ENCODE measurements at regions not wholly inside any gene's neighbourhood (a gene's known extent, or its start where the extent isn't known, plus 50 kb on each side); places are given as distances from the start of the nearest gene placed in this dataset.

DNA sequence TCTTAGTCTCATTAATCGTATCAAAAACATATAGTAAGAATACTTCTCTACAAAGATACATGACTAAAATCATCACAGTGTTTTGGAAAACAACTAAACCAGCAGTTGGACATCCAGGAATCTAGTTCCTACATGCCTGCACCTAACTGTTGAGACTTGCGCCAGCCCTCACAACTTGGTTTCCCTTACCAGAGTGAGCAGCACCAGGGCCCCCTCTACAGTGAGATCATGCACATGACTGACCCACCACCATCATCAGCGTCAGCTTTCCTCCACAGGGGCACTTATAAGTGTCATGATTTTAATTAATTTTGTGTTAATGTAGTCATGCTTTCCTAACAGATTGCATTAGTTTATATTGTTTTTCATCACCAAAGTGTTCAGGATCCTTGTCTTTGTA, 1322.0 kb downstream of the EFNB2 start:
- FAIRE-seq: no peak
- no peak for TF ChIP-seq POLR2AphosphoS5 (IDR thresholded peaks at IDR 0.05; ENCODE audit: low read depth, low read length)
- no peak for TF ChIP-seq POLR2A (IDR thresholded peaks at IDR 0.05; ENCODE audit: low read depth, low read length)
- TF ChIP-seq TAF1 (IDR thresholded peaks at IDR 0.05; ENCODE audit: borderline replicate concordance, low read depth, low read length): no peak

GRCh38 chr13:105207572-105208293, 1327.7 kb downstream of the EFNB2 start:
- DNase-seq (ENCODE audit: insufficient read length) (no peak), FAIRE-seq (no peak)
- TF ChIP-seq POLR2AphosphoS5 (IDR thresholded peaks at IDR 0.05; ENCODE audit: low read depth, low read length): no peak
- no peak for TF ChIP-seq POLR2A (IDR thresholded peaks at IDR 0.05; ENCODE audit: low read depth, low read length)
- TF ChIP-seq TAF1 (IDR thresholded peaks at IDR 0.05; ENCODE audit: borderline replicate concordance, low read depth, low read length): no peak

More for the DNA sequence above, 1322.0 kb downstream of the EFNB2 start:
- no peak for DNase-seq (ENCODE audit: insufficient read length)

DNA sequence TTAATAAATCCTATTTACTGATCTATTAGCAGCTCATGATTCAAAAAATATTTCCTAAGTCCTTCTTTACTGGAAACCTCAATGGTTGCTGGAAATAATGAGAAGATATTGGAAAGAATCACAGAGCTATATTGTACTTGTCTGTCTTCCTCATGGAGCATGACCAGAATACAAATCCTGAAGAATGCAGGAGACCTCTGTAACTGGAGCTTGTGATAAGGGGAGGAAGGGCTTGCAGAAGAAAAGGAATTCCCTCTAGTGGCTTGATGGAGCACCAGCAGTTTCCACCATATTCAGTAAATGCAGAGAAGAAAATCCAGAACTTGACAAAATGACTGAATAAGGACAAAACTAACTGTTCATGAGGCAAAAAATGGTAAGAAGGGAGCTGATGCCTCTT, 1333.1 kb downstream of the EFNB2 start:
- no peak for DNase-seq (ENCODE audit: insufficient read length)
- TF ChIP-seq POLR2AphosphoS5 (IDR thresholded peaks at IDR 0.05; ENCODE audit: low read depth, low read length) (no peak), POLR2A (IDR thresholded peaks at IDR 0.05; ENCODE audit: low read depth, low read length) (no peak), TAF1 (IDR thresholded peaks at IDR 0.05; ENCODE audit: borderline replicate concordance, low read depth, low read length) (no peak)
- no peak for FAIRE-seq

DNA sequence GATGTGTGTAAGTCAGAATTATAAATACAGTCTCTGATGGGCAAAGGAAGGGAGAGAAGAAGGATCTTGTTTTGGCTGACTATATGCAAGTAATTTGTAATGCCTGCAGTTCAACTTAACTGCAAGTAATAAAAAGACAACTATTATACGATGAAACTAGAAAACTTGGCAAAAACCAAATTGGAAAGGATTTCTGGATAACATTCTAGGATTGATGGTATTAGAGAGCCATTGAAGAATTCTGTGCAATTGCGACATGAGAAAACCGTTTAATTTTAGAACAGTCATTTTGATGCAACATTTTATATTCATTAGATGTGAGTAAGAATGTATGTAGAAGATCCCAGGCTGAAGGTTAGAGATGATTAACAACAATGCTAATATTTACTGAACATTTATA, 1334.1 kb downstream of the EFNB2 start:
- DNase-seq (ENCODE audit: insufficient read length): no peak
- FAIRE-seq: no peak
- TF ChIP-seq POLR2AphosphoS5 (IDR thresholded peaks at IDR 0.05; ENCODE audit: low read depth, low read length) (no peak), TAF1 (IDR thresholded peaks at IDR 0.05; ENCODE audit: borderline replicate concordance, low read depth, low read length) (no peak), POLR2A (IDR thresholded peaks at IDR 0.05; ENCODE audit: low read depth, low read length) (no peak)

- FAIRE-seq (no peak), DNase-seq (ENCODE audit: insufficient read length) (no peak)
- TF ChIP-seq POLR2AphosphoS5 (IDR thresholded peaks at IDR 0.05; ENCODE audit: low read depth, low read length): no peak
- no peak for TF ChIP-seq TAF1 (IDR thresholded peaks at IDR 0.05; ENCODE audit: borderline replicate concordance, low read depth, low read length)
- no peak for TF ChIP-seq POLR2A (IDR thresholded peaks at IDR 0.05; ENCODE audit: low read depth, low read length)
Observed at GRCh38 chr13:105200181-105200580, 1335.3 kb downstream of the EFNB2 start.

DNA sequence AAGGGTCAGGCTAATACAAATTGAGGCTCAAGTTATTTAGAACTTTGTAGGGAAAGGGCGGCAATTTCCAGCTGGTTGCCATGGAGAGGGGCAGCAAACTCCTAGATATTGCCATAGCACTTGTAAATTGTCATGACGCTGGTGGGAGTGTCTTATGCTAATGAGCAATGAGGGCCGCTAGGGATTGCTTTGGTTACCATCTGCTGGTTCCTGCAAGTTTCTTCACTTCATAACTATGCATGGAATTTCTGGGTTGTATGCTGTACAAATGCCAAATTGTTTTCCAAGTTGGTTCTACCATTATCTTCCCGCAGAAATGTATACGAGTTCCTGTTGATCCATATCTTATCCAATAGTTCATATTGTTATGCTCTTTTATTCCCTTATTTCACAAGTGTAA, 1339.4 kb downstream of the EFNB2 start:
- FAIRE-seq: no peak
- no peak for TF ChIP-seq POLR2A (IDR thresholded peaks at IDR 0.05; ENCODE audit: low read depth, low read length)
- no peak for TF ChIP-seq TAF1 (IDR thresholded peaks at IDR 0.05; ENCODE audit: borderline replicate concordance, low read depth, low read length)
- no peak for TF ChIP-seq POLR2AphosphoS5 (IDR thresholded peaks at IDR 0.05; ENCODE audit: low read depth, low read length)
- DNase-seq (ENCODE audit: insufficient read length): no peak

GRCh38 chr13:105193026-105193425, 1342.4 kb downstream of the EFNB2 start:
- no peak for DNase-seq (ENCODE audit: insufficient read length)
- FAIRE-seq: no peak
- no peak for TF ChIP-seq POLR2AphosphoS5 (IDR thresholded peaks at IDR 0.05; ENCODE audit: low read depth, low read length)
- TF ChIP-seq TAF1 (IDR thresholded peaks at IDR 0.05; ENCODE audit: borderline replicate concordance, low read depth, low read length): no peak
- TF ChIP-seq POLR2A (IDR thresholded peaks at IDR 0.05; ENCODE audit: low read depth, low read length): no peak

DNA sequence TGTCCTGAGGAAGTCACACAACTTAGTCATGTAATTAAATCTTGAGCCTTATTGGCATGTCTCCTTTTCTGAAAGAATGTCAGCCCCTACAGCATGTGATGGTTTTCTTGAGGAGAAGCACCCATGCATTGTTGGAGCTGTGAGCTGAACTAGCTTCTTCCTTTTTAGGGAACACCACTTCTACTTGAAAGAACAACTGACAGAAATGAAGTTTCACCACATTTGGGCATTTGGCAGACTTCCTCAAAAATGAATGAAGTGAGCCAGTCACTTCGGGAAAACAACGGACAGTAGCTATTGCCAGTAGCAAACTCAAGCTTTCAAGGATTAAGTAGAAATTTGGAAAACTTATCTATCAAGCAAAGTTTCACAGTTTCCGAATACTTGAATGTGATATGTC, 1351.3 kb downstream of the EFNB2 start:
- DNase-seq (ENCODE audit: insufficient read length) (no peak), FAIRE-seq (no peak)
- no peak for TF ChIP-seq POLR2A (IDR thresholded peaks at IDR 0.05; ENCODE audit: low read depth, low read length)
- TF ChIP-seq TAF1 (IDR thresholded peaks at IDR 0.05; ENCODE audit: borderline replicate concordance, low read depth, low read length): no peak
- no peak for TF ChIP-seq POLR2AphosphoS5 (IDR thresholded peaks at IDR 0.05; ENCODE audit: low read depth, low read length)

- peak; percentile 86 for FAIRE-seq
- no peak for DNase-seq (ENCODE audit: insufficient read length)
- TF ChIP-seq POLR2AphosphoS5 (IDR thresholded peaks at IDR 0.05; ENCODE audit: low read depth, low read length): no peak
- no peak for TF ChIP-seq POLR2A (IDR thresholded peaks at IDR 0.05; ENCODE audit: low read depth, low read length)
- TF ChIP-seq TAF1 (IDR thresholded peaks at IDR 0.05; ENCODE audit: borderline replicate concordance, low read depth, low read length): no peak
Observed at GRCh38 chr13:105177265-105177900, 1358.1 kb downstream of the EFNB2 start.

- no peak for FAIRE-seq
- no peak for TF ChIP-seq POLR2AphosphoS5 (IDR thresholded peaks at IDR 0.05; ENCODE audit: low read depth, low read length)
- TF ChIP-seq POLR2A (IDR thresholded peaks at IDR 0.05; ENCODE audit: low read depth, low read length): no peak
- TF ChIP-seq TAF1 (IDR thresholded peaks at IDR 0.05; ENCODE audit: borderline replicate concordance, low read depth, low read length): no peak
- DNase-seq (ENCODE audit: insufficient read length): no peak
Observed at GRCh38 chr13:105170438-105170837, 1365.0 kb downstream of the EFNB2 start.

- FAIRE-seq: no peak
- TF ChIP-seq POLR2AphosphoS5 (IDR thresholded peaks at IDR 0.05; ENCODE audit: low read depth, low read length) (no peak), TAF1 (IDR thresholded peaks at IDR 0.05; ENCODE audit: borderline replicate concordance, low read depth, low read length) (no peak), POLR2A (IDR thresholded peaks at IDR 0.05; ENCODE audit: low read depth, low read length) (no peak)
- no peak for DNase-seq (ENCODE audit: insufficient read length)
Observed at GRCh38 chr13:105168295-105168694, 1367.2 kb downstream of the EFNB2 start.

DNA sequence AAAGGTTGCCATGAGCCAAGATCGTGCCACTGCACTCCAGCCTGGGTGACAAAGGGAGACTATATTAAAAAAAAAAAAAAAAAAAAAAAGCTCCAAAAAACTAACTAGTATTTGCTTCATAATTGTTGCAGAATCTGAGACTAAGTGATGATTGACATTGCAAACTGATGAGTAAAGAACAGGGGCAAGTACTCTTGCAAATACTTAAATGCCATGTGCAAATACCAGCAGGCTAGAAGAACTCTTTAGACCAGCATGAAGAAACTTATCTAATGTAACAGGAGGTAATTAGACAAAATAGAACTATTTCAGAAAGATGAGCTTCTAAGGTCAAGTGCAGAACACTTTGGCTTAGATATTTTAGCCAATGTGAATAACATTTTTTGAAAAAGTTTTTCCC, 1368.1 kb downstream of the EFNB2 start:
- no peak for FAIRE-seq
- TF ChIP-seq TAF1 (IDR thresholded peaks at IDR 0.05; ENCODE audit: borderline replicate concordance, low read depth, low read length) (no peak), POLR2A (IDR thresholded peaks at IDR 0.05; ENCODE audit: low read depth, low read length) (no peak), POLR2AphosphoS5 (IDR thresholded peaks at IDR 0.05; ENCODE audit: low read depth, low read length) (no peak)
- DNase-seq (ENCODE audit: insufficient read length): no peak

Data from GM12892 (cell line).